Right hindlimb (tissue), 1 donor: ENCODE measurements at regions not wholly inside any gene's neighbourhood (a gene's known extent, or its start where the extent isn't known, plus 50 kb on each side); places are given as distances from the start of the nearest gene placed in this dataset.
"Not testable (repeated sequence)": the region's sequence is repeated elsewhere in the genome, so short reads cannot be mapped to it uniquely, and the experiment has no call there.

Experiments used
- DNase-seq: peaks from one replicate; pipeline ENCODE4 v3.0.0-alpha.2; 2018

DNA sequence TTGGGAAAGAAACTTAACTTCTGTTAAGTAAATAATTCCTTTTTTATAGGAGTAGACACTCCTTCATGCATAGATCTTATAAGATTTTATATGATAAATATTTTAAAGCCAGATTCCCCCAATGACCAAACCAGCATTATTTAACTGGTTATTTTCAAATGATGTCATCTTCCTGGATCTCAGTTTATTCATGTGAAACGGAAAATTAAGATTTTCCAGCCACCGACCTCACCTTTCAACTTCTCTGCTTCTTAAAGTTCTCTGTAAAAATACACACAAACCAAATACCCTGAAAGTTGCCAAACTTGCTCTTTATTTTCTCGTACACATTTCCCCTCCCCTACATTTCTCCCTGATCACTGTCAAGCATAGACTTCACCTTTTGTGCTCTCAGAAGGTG is 364.2 kb downstream of the GALC start:
- no peak for DNase-seq

DNA sequence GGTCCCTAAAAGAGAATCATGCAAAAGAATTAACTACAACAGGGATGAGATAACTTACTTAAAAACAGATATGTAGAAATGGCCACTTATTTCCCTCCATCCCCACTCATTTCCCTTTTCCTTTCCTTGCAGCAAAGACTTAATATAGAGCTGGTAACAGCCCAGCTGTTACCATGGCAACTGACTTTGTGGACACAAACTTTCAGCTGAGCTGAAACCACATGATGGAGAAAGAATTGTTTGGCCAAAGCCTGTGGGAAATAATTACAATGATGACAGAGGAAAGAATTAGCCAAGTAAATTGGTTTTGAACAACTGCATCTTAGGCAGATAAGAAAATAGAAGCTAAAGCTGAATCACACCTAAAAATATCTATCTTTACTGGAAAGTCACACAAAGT is 364.9 kb downstream of the GALC start:
- DNase-seq: peak; percentile 85

DNA sequence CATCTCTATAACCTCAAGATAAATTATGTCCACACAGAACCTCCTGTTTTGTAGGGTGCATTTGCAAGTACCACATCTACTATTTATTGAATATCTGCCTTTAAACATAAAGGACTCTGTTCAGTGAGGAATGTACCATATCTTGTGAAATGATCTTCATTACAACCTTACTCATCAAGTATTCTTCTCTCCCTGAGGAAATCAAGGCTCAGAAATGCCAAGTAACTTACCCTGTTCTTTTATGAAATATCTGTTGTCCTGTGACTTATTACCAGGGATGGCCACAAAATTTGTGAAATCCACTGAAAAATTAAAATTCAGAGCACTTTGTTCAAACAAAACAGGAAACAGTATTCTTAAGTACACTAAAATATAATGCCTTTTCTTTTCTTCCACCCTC is 366.7 kb downstream of the GALC start:
- DNase-seq: no peak

DNA sequence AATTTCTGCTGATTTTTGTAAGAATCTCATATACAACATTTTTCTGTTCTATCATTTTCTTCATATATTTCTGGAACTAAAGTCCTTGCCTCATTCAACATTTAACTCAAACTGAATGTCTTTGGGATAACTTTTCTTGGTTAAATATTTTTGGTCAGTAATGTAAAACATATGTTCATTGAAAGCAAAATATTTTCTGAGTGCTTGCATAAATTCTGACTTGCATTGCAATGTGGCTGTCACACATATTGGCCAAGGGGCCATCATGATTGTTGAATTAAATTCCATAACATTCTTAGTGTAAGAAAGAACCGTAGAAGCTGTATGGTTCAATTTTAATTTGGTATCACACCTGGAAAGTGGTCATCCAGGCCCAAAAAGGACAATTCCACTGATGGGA is 369.4 kb downstream of the GALC start:
- DNase-seq: no peak

DNA sequence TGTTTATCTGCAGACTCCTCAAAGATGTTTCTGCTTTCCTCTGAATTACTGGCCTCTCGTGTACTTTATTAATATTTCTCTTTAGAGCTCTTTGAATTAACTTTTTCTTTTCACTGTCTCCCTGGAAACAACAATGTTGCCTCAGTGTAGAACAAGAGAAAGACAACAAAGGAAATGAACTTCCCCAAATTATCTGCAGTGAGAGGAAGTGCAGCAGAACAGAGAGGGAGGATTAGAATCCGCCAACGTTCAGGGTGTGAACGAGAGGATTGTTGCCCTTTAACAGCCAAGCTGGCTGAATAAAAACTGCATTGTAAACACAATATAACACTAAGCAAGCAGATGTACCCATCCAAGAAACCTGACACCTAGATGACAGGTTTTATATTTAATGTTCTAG is 375.9 kb downstream of the GALC start:
- no peak for DNase-seq

DNA sequence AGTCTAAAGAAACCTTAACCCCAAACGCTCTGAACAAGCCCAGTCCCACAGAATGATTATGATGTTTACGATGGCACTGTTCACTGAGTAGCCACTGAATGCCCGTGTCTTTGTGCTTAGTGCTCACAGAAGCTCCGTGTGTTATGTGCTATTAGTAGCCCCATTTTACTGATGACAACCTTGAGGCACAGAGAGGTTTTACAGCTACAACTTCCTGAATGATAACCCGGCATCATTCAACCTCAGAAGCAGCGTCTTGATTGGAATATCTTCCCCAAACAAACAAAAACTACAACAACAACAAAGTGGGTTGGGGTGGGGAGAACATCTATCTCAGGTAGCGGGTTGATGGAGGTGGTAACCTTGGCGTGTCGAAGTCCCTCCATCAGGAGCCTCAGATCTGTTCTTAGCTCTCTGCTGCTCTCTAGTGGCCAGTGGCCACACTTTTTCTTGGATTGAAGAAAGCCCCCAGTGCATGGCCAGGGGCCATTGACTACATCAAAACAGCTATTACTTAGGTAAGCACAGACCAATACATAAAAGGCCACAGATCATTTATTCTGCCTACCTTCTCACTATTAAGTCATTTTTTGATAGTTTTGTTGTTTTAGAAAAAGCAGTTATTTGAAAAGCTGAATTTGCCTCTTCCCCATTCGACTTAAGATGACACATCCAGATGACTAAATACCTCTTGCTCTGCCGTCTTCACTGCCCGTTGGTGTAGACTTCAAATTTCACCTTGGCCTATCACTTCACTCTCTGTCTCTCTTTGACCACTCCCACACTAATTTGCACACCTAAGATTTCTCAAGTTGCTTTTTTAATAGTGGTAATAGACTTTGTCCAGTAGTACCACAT is 376.9 kb downstream of the GALC start:
- DNase-seq: peak; percentile 59

DNA sequence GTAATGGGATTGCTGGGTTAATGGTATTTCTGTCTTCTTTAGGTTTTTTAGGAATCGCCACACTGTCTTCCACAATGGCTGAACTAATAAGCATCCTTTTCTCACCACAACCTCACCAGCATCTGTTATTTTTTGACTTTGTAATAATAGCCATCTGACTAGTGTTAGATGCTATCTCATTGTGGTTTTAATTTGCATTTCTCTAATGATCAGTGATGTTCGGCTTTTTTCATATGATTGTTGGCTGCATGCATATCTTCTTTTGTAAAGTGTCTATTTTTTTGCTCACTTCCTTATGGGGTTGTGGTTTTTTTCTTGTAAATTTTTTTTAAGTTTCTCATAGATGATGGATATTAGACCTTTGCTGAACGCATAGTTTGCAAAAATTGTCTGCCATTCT is 377.9 kb downstream of the GALC start:
- no peak for DNase-seq

DNA sequence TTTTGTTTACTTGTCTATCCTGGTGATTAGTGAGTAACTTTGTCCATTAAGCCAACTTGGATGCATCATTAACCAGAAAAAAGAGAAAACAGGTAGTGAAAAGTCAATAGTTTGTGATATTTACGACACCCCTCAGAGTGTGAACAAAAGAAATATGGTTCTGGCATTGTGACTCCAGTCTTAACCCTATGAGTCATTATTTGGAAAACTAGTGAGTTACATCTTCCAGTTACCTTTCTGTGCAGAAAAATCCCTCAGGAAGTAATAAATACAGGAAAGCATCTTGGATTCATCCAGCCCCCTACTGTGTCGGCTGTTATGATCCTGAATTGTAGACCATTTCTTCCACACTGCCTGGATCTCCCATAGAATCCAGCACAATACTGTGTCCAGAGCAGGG is 379.1 kb downstream of the GALC start:
- DNase-seq: no peak

DNA sequence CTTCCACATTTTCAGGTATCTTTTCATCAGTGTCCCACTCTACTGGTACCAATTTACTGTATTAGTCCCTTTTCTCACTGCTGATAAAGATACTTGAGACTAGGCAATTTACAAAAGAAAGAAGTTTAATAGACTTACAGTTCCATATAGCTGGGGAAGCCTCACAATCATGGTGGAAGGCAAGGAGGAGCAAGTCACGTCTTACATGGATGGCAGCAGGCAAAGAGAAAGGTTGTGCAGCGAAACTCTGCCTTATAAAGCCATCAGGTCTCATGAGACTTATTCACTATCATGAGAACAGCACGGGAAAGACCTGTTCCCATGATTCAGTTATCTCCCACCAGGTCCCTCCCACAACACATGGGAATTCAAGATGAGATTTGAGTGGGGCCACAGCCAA is 385.9 kb downstream of the GALC start:
- DNase-seq: not testable (repeated sequence)

DNA sequence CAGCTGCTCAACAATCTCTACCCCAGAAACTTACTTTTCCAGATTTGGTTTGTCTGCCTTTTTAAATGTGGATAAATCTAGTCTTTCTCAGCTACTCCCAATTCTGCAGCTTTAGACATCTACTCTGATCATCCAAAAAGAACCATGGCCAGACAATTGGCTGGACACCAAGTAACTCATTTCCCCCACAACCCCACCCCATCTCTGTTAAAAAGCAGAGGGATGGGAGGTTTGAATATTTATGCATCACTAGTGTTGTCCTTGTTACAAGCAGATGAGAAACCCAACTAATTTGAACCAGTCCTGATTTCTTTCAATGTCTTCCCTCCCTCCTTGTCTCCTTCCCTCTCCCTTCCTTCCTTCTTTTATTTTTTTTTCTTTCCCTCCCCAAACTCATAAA is 391.9 kb downstream of the GALC start:
- no peak for DNase-seq

DNA sequence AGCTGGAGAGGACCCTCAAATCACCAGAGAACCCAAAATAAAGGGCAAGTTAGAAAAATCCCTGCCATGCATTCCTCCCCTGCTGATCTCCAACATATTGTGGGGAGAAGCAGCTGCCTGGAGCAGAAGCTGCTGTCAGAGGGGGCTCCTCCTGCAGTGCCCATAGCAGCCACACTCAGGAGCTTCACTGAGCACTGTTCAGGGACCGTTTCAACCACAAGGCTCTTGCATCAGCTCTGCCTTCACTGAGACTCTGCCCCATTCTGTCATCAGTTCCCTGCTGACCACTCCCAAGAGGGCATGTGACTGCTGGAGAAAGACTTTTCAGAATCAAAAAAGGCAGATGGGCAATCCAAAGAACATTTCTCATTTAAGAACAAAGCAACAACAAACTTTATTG is 392.7 kb downstream of the GALC start:
- no peak for DNase-seq

DNA sequence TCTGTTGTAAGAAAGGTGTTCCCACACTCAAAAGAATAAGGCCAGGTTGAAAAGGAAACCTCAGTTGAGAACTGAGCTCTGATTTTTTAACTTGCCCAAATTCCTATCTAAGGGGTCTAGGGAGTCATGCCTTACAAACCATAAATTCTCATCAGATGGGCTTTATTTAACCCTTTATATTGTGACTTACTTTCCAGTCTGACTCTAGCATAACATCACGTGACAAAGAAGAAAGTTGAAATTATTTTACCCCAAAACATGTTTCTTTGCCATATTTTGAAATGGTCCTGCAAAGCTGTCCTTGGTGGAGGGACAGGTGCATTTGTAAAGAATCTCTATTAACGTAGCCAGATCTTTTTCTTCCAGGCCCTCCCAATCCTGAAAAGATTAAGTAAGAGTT is 411.7 kb downstream of the GALC start:
- DNase-seq: no peak

DNA sequence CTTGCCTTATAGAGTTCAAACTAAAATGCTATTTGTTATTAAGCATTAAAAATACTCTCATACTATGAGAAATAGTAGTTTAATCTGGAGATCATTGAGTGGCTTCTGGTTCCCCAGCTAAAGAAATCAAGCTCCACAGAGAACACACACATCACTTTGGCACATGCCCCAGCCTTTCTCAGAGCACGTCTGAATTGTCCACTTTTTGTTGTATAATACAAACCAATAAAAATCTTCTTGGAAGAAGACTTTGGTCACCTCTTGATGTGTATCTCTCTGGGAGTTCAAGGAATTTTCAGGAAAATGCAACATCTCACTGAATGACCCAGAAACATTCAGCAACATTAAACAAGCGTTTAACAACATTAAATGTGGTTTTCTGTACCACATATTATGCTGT is 413.9 kb downstream of the GALC start:
- peak; percentile 40 for DNase-seq

DNA sequence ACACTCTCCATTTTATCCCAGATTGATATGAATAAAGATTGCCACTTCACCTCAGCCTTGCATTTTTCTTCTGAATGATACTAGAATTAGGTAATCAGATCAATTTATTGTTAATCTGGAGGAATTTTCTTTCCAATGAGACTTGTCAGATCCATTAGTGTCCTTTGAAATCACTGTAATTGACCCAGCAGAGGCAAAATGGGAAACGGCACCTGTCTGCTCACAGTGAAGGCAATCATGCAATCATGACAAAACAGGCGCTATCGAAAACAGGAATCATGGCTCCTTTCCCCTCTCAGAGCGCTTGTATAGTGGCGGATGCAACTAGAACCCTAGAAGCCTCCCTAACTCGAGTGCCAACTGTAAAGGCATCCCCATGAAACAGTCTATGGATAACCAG is 417.6 kb downstream of the GALC start:
- no peak for DNase-seq

DNA sequence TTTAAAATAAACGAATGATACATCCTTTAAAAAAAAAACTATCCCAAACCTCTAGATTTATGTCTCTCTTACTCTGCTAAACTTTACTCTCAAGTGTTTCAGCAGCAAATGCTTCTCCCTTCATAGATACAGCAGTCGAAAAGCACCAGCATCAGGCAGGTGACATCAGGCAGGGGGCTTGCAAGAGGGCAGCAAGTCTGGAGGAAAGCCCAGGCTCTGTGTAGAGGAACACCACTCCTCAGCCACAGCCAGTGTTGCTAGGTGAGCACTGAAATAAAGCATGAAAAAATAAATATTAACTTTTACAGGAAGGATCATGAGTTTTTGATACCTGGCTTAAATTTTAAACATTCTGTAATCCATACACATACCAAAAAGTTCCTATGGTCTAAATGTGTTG is 419.4 kb downstream of the GALC start:
- no peak for DNase-seq

DNA sequence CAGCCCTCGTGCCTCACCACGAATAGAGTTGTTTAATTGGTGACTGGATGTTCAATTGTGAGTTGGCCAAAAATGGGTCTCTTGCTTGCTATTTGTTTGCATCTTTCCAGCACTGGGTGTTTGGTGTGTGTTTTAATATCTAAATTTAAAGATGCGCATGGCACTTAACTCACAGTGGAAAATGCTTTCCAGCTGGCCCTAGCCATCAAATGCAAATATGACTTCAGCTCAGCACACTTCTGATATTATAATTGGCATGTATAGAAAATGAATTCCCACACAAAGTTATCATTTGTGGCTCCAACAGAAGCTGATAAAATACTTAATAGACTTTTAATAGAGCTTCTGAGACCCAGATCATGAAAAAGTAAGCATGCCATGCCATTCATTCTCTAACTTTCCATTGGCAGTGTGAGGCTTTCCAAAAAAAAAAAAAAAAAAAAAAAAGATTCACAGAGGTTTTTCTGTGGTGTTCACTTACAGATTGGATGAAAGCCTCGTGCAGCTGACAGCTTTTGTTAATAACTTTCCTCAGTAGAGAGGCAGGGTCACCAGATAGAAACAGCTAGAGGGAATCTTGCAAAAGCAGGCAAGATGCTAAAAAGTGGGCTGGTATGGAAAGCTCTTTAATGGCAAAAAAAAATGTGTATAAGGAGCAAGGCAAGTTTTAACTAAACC is 425.2 kb downstream of the GALC start:
- DNase-seq: peak; percentile 31

DNA sequence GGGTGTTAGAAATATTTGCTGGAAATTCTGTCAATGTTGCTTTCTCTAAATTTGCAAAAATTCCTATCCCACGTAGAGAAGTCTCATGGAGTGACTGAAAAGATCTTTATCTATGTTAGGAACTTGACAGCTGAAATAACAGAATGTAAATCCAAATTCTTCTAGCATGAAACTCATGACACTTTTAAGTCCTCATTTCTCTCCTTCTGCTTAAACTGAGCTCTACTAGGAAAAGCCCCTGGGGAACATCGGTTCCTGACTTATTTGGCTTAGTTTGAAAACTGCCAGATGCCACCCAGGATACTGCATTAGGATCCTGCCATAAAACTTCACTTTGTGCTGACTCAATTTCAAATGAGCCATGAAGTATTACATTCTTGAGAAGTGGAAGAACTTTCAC is 426.0 kb downstream of the GALC start:
- peak; percentile 34 for DNase-seq

DNA sequence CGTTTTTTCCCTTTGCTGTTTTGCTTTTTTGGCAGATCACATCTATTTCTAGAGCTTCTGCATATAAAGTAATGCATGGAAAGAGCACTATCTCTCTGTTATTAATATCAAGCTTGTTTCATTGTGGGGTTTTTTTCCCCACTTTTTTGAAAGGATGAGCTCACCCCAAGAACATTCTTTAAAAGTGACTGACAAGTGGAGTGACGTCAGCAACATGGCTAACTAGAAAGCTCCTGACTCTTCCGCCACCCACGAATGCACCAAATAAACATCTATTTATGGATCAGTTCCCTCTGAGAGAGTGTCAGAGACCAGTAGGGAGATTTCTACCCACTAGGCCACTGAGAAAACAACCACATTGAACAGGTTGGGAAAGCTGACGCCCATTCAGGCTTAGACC is 445.4 kb downstream of the GALC start:
- no peak for DNase-seq

DNA sequence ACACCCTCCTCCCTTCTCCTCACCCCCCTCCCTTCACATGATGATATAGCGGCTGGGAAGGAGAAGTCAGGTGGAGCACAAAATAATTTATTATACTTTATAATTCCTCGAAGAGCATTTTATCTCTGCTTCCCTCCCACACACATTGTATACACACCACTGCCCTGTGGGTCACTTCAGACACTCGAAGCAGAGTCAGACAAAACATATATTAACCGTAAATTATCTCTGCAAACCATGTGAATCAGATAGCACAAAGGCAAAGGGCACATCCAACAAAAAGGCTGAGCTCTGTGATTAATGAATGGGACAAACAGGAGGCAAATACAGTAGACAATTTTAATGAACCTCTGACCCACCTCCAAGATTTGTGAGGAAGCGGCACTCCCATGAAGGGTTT is 450.7 kb downstream of the GALC start:
- no peak for DNase-seq

DNA sequence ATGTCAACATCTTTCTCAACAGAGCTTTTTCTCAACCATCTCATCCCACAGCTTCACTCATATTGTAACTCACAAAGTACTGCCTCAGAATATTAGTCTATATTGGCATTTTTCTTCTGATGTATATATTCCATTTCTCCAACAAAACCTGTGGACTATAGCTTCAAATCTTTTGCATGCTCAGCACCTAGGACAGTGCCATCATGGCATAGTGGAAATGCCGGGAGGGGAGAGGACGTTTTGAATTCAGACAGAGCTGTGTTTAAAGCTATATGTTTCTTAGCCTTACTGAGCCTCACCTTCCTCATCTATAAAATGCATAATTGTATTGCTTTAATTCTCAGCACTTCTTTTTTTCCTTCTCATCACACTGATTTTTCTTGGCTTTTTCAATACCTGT is 452.6 kb downstream of the GALC start:
- DNase-seq: no peak

DNA sequence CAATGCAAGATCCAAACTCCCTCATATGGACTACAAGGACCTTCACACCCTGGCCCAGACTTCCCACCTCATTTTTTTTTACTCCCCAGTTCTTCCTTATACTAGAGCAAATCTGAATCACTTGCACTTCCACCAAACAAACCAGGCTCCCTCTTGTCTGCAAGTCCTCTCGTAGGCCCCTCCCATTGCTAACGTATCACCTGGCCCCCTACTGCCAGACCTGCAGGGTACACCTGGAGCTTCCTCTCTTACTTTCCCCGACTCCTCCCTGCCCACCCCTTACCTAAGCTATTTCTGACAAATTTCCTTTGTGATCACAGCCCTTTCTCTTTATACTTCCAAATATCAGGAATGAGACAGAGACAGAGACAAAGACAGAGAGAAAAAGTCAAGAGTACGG is 463.9 kb downstream of the GALC start:
- no peak for DNase-seq

DNA sequence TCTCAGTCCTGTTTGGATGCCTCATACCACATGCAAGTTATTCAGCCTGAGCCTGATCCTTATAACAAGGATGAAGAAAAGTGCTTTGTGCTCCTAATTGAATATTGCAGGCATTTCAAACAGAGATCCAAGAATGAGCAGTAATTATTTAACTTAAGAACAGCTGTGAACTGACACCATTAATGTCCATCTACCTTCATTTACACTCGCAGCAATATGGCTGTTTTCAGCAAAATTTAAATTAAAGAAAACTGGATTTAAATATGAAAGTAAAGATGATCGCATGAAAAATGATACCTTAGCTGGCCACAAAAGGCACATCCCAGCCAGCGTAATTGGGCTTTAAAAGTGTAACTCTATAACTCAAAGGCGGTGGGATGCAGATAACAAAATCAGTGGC is 466.3 kb downstream of the GALC start:
- no peak for DNase-seq

DNA sequence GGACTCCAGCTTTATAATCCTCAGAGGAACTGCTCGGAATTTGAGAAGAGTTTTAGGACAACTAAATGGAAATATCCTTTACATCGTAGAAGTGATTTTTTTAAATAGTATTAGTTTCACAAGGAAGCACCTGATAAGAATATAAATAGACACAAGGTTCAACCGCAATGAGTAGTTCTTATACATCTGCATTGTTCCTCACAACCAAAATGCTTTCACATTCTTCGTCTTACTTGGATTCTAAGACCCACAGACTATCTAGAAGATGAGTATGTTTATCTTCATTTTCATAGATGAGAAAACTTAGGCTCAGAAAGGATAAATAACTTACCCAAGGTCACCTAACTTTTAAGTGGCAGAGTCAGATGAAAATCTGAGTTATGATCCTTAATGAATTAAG is 469.0 kb downstream of the GALC start:
- DNase-seq: no peak

DNA sequence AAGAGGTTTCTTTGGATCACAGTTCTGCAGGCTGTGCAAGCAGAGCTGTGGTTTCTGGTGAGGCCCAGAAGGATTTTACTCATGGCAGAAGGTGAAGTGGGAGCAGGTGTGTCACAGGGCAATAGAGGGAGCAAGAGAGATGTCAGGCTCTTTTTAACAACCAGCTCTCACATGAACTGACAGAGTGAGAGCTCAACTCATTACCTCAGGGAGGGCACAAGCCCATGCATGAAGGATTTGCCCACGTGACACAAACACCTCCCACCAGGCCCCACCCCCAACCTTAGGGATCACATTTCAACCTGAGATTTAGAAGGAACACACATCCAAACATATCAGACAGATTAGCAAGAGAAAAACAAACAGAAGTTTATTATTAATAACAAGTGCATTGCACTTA is 470.4 kb downstream of the GALC start:
- DNase-seq: no peak

DNA sequence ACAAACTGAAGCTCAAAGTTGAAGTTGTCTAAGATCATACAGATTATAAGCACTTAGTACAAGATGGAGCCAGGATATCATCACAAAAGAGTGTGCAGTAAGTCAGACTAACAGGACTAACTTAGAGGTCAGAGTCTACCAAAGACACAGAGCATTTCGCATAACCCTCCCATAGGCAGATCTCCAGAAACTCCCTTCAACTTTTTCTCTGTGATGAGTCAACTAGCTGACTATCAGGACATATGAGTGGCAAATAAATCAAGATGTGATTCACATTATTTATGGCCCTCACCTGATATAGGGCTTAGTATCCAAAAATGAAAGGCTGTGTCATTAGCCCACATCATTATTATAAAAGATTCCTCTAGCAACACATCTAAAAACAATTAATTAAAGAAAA is 484.6 kb downstream of the GALC start:
- DNase-seq: no peak
